ENCODE measurements at regions not wholly inside any gene's neighbourhood (a gene's known extent, or its start where the extent isn't known, plus 50 kb on each side); places are given as distances from the start of the nearest gene placed in this dataset.
"Not testable (repeated sequence)": the region's sequence is repeated elsewhere in the genome, so short reads cannot be mapped to it uniquely, and the experiment has no call there.

DNA sequence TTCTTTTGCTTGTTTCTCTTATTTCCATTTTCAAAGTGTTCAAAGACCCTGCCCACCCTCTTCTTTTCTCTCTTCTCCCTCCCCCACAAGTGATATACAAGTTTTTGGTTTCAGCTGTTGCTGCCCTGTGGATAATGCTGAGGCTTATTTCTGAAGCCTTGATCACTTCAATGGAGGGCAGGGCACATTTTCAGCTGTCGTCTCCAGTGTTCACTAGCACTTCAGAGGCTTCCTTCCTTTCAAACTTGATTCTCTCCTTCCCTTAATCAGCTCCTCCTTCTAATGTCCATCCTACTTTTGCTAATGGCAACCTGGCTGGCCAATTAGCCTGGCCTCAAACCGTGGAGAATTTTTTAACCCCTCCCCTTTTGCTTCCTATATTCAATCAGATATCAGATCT lies 435.7 kb upstream of the RUNX1 start:
- in situ Hi-C loops (cut with HindIII; ENCODE audit: low sequenced_read_pairs): no loop called here

GRCh38 chr21:35484032-35484431 lies 434.9 kb upstream of the RUNX1 start:
- in situ Hi-C loops (cut with HindIII; ENCODE audit: low sequenced_read_pairs): no loop called here

- in situ Hi-C loops (cut with HindIII; ENCODE audit: low sequenced_read_pairs): no loop called here
These were observed 434.0 kb upstream of the RUNX1 start for GRCh38 chr21:35482933-35483662.

DNA sequence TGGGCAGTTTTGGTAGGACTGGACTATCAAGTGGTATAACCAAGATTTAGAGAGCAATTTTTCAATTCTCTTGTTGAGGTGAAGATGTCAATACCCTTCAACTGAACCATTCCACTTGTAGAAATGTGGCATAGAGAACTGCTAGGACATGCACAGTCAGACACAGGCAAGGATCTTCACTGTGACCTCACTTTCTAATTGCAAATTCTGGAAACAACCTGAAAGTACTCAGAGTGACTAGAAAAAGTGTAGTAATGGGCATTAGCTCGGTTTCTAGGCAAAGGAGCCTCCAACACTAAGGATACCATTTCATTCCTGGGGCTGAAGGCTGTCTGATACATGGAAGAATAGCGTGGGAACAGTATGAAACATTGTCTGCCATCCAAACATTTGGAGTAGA lies 433.0 kb upstream of the RUNX1 start:
- in situ Hi-C loops (cut with HindIII; ENCODE audit: low sequenced_read_pairs): no loop called here

DNA sequence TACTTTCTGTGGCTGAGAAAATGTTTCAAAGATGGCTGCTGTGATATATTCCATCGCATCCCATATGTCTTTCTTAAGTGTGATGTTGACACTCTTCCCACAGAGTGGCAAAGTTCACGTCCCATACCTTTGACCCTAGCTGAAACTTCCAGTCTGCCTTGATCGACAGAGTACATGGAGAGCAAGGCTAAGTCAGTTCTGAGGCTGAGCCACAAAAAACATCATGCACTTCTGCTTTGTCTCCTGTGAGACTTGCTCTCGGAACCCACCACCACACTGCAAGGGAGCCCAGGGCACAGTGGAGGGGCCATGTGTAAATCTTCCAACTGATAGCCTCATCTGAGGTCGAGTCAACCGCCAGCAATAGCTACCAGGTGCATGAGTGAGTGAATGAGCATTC lies 431.9 kb upstream of the RUNX1 start:
- in situ Hi-C loops (cut with HindIII; ENCODE audit: low sequenced_read_pairs): no loop called here

- in situ Hi-C loops (cut with HindIII; ENCODE audit: low sequenced_read_pairs): no loop called here
These were observed 430.4 kb upstream of the RUNX1 start for GRCh38 chr21:35479529-35479928.

GRCh38 chr21:35479065-35479448 lies 430.0 kb upstream of the RUNX1 start:
- in situ Hi-C loops (cut with HindIII; ENCODE audit: low sequenced_read_pairs): no loop called here

DNA sequence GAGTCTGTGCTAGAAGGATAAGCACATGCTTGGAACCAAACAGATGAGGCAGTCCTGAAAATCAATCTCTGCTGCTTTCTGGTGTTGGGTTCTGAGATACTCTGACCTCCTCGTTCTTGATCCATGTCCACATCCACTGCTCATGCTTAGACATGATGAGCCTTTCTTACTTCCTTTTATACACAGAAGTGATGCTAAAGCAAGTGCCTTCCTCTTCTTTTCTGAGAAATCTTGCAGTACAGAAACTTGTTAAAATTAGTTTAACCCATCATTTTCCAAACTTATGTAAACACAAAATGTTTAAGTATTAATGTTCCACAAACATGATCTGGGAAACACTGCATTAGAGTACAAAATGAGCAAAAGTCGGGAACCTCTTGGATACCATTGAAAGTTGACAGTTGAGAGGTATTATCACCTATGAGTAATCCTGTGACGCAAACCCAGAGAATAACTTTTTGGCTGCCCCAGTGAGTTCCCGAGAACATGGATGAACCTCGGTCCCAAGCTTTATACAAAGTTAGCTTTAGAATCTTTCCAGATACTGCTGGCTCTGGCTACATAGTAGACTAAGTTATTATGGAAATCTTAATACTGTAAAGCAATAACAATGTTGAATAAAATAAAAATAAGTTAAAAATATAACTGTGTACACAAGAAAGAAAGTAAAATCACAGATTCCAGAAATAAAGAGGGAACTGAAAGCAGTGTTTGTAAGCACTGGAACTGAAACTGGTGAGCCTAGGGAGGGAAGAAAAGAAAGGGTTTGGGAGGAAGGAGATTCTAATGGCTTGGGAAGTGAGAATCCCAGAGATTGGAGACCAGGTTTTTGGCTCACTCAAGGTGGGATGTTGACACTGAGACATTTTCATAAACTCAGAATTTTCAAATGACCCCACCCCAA lies 429.3 kb upstream of the RUNX1 start:
- in situ Hi-C loops (cut with HindIII; ENCODE audit: low sequenced_read_pairs): no loop called here

- in situ Hi-C loops (cut with HindIII; ENCODE audit: low sequenced_read_pairs): no loop called here
These were observed 428.5 kb upstream of the RUNX1 start for GRCh38 chr21:35477622-35478021.

DNA sequence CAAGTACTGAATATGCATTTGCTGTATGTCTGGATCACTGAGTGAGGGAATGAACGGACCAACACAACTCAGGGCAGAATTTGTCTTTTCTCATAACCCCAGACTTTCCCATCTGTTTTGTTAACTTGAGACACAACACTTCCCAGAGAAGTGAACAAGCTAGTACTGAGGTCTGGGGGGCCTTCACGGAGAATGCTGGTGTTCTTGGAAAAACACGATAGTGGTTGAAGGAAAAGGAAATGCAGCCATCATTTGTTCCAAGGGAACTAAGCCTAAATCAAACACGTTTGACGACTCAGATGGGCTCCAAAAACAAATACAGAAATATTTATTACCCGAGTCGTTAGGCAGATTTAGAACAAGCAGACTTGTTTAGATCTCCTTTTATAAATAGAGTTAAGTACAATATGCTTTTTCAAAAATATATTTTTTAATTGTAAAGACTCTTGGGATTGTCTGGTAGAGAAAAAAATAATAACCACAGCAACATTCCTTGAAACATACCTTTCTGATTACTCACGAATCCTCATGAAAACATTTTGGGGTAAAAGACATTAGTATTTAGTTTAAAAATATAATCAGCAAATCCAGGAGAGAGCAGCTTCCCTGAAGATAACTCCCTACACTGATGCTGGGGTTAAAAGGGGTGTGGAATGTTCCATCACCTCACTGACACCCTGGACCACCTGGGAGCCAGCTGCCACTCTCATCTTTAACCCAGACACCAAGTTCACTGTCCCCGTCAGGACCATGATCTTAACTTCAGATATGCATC lies 427.7 kb upstream of the RUNX1 start:
- in situ Hi-C loops (cut with HindIII; ENCODE audit: low sequenced_read_pairs): no loop called here

DNA sequence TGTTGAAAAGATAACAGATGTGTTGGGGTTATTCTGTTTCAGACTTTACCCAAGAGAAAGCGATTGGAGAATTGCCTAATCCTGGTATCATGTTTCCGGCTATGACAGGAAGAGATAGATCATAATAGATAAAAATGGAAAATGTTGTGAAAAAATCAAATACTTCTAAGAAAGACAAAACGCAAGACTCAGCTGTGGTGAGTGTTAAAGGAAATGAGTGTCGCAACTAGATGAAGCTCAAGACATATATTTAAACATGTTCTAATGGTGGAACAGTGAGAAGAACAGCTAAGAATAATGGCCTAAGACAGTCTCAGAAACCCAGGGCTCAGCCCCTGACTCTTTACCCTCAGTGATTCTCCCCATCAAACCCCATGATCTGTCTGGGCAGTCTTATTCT lies 426.7 kb upstream of the RUNX1 start:
- in situ Hi-C loops (cut with HindIII; ENCODE audit: low sequenced_read_pairs): no loop called here

- in situ Hi-C loops (cut with HindIII; ENCODE audit: low sequenced_read_pairs): no loop called here
These were observed 425.9 kb upstream of the RUNX1 start for GRCh38 chr21:35475009-35475408.

GRCh38 chr21:35473496-35473895 lies 424.4 kb upstream of the RUNX1 start:
- in situ Hi-C loops (cut with HindIII; ENCODE audit: low sequenced_read_pairs): no loop called here

- in situ Hi-C loops (cut with HindIII; ENCODE audit: low sequenced_read_pairs): no loop called here
These were observed 421.4 kb upstream of the RUNX1 start for GRCh38 chr21:35470522-35470921.

GRCh38 chr21:35469498-35469897 lies 420.4 kb upstream of the RUNX1 start:
- in situ Hi-C loops (cut with HindIII; ENCODE audit: low sequenced_read_pairs): no loop called here

- in situ Hi-C loops (cut with HindIII; ENCODE audit: low sequenced_read_pairs): no loop called here
These were observed 419.9 kb upstream of the RUNX1 start for GRCh38 chr21:35468991-35469390.

DNA sequence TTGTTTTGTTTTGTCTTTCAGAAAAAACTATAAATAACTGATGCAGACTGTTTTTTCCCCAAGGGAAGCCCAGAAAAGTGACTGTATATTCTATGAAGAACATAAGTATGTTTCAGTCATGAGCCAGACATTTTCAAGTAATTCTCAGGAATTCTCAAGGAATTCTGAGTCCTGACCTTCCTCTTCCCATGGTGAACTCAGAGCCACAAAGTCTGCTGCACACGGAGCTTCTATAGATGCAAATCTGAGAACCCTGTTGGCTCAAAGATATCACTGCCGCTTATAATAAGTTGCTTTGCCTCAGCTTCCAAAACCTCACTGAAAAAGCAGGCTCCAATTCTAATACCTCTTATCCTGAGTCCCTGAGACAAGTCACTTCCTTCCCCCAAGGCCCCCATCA lies 418.5 kb upstream of the RUNX1 start:
- in situ Hi-C loops (cut with HindIII; ENCODE audit: low sequenced_read_pairs): no loop called here

DNA sequence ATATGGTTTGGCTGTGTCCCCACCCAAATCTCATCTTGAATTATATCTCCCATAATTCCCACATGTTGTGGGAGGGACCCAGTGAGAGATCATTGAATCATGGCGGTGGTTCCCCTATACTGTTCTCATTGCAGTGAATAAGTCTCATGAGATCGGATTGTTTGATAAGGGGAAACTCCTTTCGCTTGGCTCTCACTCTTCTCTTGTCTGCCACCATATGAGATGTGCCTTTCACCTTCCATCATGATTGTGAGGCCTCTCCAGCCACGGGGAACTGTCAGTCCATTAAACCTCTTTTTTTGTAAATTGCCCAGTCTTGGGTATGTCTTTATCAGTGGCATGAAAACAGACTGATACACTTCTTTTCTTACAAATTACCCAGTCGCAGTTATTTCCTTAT lies 417.6 kb upstream of the RUNX1 start:
- in situ Hi-C loops (cut with HindIII; ENCODE audit: low sequenced_read_pairs): not testable (repeated sequence)

- in situ Hi-C loops (cut with HindIII; ENCODE audit: low sequenced_read_pairs): no loop called here
These were observed 416.6 kb upstream of the RUNX1 start for GRCh38 chr21:35465741-35466140.

DNA sequence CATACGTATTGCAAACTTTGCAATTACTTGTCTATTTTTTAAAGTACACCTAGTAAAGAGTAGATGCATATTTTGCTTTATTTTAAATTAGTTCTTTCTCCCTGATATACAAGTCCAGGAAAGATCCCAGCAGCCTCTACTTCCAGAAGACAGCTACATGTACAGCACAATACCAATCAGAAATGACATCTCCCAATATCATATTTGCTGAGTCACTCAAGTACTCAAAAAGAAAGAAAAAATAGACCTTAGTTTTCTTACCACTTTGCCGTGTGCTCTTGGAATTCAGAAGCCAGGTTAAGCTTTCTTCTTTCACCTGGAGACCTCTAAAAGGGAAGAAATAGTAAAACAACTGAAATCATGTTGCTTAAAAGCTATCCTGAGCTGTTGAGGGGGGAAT lies 412.6 kb upstream of the RUNX1 start:
- in situ Hi-C loops (cut with HindIII; ENCODE audit: low sequenced_read_pairs): loop anchor here (5.0 kb wide), 1 partner anchor 61 kb away; no protein-coding TSS in a partner anchor

- in situ Hi-C loops (cut with HindIII; ENCODE audit: low sequenced_read_pairs): loop anchor here (5.0 kb wide), 1 partner anchor 62 kb away; no protein-coding TSS in a partner anchor
These were observed 411.3 kb upstream of the RUNX1 start for GRCh38 chr21:35460441-35460840.
